ENCODE measurements at regions not wholly inside any gene's neighbourhood (a gene's known extent, or its start where the extent isn't known, plus 50 kb on each side); places are given as distances from the start of the nearest gene placed in this dataset.

GRCh38 chrX:43108828-43109227 lies 330.9 kb upstream of the PPP1R2C start:
- TF ChIP-seq CTCF (IDR thresholded peaks at IDR 0.05) (no peak), EZH2 (IDR thresholded peaks at IDR 0.05; ENCODE audit: borderline replicate concordance, insufficient read depth, low read depth, low read length, poor library complexity, severe bottlenecking) (no peak)

All from B cell (primary cell).